GM19467 (cell line): ENCODE measurements at regions not wholly inside any gene's neighbourhood (a gene's known extent, or its start where the extent isn't known, plus 50 kb on each side); places are given as distances from the start of the nearest gene placed in this dataset.

ENCODE experiments used
- ATAC-seq: cut with Tn5 transposase; IDR thresholded peaks from one replicate; pipeline ENCODE4 v1.9.1; 2021; ENCODE audit warnings: mild to moderate bottlenecking, moderate library complexity; ENCODE audit not compliant: unreplicated experiment

GRCh38 chr2:181185421-181185820 lies 205.0 kb downstream of the UBE2E3 start:
- no peak for ATAC-seq

- ATAC-seq: no peak
Measured at GRCh38 chr2:181185948-181186347, 205.5 kb downstream of the UBE2E3 start.

- no peak for ATAC-seq
Measured at GRCh38 chr2:181188605-181189004, 208.2 kb downstream of the UBE2E3 start.

GRCh38 chr2:181189951-181190350 lies 209.5 kb downstream of the UBE2E3 start:
- no peak for ATAC-seq

DNA sequence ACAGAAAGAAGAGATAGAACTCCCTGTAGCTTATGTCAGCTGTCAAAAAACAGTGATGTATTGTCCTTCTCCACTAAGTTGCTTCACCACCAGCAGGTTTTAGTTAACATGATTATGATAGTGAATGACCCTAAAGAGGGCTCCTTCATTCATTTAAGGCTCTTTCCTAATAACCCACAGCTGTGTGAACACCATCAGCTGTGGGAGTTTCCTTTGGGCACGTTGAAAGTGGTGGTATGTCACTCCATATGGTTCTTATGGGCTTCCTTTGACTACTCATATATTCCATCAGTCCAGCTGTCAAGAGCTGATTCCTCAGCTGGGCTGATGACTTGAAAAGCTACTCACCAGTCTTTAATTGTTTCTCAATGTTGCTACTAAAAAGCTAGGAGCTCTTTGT lies 210.3 kb downstream of the UBE2E3 start:
- no peak for ATAC-seq

DNA sequence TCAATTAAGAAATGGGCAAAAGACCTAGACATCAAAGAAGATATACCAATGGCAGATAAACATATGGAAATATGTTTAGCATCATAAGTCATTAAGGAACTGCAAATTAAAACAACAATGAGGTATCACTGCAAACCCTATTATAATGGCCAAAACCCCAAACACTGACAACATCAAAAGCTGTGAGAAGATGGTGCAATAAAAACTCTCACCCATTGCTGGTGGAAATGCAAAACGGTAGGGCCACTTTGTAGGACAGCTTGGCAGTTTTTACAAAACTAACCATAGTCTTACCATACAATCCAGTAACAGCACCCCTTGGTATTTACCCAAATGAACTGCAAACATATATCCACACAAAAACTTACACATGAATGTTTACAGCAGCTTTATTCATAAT lies 213.1 kb downstream of the UBE2E3 start:
- ATAC-seq: no peak

GRCh38 chr2:181196401-181196800 lies 216.0 kb downstream of the UBE2E3 start:
- no peak for ATAC-seq

DNA sequence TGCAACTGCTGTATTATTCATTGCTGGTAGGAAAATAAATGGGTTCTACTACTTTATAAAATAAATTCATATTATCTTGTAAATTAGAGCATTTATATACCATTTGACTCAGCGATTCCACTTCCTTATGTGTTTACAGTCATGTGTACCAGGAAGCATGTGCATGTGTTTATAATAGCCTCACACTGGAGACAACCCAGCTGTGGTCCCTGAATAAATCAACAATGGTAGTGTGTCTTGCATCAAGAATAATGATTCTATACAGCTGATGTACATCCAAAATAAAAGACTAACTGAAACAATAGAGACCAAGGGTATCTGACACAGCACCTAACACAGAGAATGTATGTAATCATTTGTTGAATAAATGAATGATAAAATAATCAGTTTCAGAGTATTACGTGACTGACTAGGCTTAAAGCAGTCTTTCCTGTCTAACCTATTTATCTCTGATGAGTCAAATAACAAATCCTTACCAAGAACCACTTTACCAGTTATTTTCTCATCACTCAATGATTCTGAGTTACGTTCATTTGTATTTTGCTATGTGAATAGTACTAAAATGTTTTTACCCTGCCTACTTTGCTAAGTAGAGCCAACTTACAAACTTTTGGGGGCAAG lies 216.8 kb downstream of the UBE2E3 start:
- no peak for ATAC-seq

DNA sequence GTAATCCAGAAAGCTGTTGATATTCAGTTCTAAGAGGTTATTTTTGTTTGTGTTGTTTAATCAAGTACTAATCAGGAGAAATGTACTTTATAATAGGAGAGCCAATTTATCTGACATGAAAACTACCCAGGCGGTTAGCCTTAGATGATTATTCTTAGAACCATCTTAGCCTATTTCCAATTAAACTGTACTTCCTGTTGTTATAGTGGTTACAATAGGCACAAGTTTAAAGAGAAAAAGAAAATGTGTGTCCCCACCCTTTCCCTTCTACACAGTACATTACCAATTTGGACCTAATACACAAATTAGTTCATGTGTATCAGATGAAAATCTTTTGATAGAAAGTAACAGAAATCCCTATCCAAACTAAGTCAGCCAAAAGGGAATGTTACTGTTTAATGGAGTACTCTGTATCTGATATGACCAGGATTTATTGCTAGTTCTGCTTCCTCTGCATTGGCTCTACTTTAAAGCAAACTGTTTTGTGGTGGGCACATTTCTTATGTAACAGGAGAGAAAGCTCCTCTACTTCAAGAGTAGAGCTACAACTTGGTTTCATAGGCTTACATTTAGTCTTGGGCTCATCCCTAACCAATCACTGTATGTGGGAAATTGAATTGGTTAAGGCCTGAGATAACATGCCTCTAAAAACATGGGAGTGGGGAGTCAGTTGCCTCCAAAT lies 217.9 kb downstream of the UBE2E3 start:
- ATAC-seq: no peak

- no peak for ATAC-seq
Measured at GRCh38 chr2:181203412-181203811, 223.0 kb downstream of the UBE2E3 start.

GRCh38 chr2:181203916-181204315 lies 223.5 kb downstream of the UBE2E3 start:
- ATAC-seq: no peak

DNA sequence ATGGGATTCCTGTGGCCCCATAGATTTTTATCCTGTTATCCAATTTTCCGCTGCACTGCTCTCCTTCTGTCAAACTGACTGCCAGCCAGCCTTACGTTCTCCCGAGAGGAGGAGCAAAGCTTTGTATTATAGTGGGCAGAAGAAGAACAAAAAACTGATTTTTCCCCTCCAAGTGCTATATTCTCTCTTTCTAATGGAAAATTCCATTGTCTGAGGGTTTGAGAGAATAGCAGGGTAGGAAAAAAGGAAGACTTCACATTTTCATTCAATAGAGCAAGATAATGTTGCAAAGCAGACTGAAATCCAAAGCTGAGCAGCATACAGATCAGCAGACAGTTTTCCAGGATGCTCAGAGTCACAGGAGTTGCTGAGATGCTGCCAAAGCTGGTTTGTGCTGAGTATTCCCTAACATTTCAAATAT lies 238.0 kb downstream of the UBE2E3 start:
- ATAC-seq: no peak

GRCh38 chr2:181223234-181223633 lies 234.0 kb upstream of the ITGA4 start:
- no peak for ATAC-seq

- no peak for ATAC-seq
Measured at GRCh38 chr2:181224866-181225265, 232.3 kb upstream of the ITGA4 start.

DNA sequence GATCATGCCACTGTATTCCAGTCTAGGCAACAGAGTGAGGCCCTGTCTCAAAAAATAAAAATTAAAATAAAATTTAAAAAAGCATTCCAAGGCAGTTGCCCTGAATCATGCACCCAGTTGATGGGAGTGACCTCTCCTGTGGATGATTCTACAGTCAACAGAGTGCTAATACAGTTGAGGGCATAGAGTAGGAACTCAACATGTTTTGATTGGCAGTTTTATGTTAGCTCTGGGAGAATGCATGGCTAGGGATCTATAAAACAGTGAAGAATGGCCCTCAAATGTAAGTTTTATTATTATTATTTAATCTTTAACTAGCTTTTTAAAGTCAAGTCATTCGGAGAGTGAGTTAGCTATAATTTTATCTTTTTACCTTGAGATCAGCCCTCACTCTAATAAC lies 228.5 kb upstream of the ITGA4 start:
- no peak for ATAC-seq

GRCh38 chr2:181231151-181231550 lies 226.0 kb upstream of the ITGA4 start:
- ATAC-seq: no peak

DNA sequence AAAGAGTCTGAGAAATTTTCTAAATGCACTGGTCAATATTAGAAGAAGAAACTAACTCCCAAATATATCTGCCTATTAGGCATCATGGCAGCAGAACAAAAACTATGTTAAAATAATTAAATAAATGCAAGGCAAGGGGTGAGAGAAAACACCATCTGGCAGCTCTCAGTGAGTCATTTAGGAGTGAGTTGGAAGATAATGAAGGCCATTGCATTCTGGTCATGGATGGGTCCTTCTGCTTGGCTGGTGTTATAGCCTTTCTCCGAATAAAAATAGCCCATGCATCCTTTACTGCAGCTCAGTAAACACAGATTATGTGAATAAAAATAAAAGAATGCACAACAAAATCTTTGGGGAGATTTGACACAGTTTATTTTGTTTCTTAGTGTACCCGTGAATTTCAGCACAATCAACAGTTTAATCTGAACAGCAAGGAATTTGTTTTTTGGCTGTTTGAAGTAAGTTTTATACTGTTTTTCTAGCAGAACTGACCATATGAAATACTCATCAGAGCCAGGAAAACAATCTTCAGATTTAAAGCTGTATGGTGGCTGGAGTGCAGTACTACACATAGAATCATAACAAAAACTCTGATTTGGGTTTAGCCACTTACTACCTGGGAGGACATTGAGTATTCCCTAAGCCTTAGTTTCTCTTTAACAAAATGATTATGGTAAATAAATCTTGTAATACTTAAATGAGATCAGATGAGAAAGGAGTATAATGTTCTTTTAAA lies 225.1 kb upstream of the ITGA4 start:
- ATAC-seq: no peak

DNA sequence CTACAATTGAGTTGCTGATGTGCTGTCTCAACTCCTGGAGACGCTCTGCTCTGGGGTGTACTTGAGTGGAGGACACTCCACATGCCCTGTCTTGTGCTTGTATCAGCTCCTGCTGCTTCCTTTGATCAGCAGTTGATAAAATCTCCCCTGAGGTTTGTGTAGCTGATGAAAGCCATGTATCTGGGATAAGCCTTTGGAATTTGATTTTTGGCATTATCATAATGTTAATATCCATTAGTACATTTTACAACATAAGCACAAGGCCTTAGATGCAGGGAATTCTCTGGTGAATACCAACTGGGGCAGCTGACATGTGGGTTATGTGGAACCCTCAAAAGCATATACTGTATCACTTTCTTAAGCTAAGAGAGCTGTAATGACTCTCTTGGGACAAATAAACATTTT lies 222.7 kb upstream of the ITGA4 start:
- no peak for ATAC-seq

DNA sequence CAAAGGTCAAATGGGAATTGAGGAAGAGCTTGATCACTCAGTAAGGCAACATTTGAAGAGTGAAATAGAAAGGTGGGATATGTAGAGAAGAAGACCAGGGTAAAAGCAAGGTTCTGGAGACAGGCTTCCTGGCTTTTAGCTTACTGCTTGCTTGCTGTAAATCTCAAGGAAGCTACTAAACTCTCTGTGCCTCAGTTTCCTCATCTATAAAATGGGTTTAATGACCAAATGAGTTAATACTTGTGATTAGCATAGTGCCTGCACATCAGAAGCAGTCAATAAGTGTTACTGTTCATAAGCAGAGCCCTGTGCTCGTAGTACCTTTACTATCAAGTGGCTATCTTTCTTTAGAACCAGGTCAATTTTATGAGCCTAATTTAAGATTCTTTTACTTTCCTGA lies 222.2 kb upstream of the ITGA4 start:
- ATAC-seq: no peak

- peak; percentile 94 for ATAC-seq
Measured at GRCh38 chr2:181235683-181236459, 221.3 kb upstream of the ITGA4 start.

GRCh38 chr2:181239201-181239799 lies 217.9 kb upstream of the ITGA4 start:
- ATAC-seq: no peak
